Eye (tissue), 1 donor: ENCODE measurements at regions not wholly inside any gene's neighbourhood (a gene's known extent, or its start where the extent isn't known, plus 50 kb on each side); places are given as distances from the start of the nearest gene placed in this dataset.
A peak's percentile ranks its signal among the peaks of the same experiment; 100 is the strongest.

Source experiments
- DNase-seq: peaks from one replicate; pipeline ENCODE4 v3.0.0-alpha.2; 2015

- no peak for DNase-seq
These were observed 82.4 kb upstream of the ZIC3 start for GRCh38 chrX:137483554-137483953.

GRCh38 chrX:137482136-137482535, 83.8 kb upstream of the ZIC3 start:
- DNase-seq, result no peak

- DNase-seq, result peak; percentile 12
These were observed 86.5 kb upstream of the ZIC3 start for GRCh38 chrX:137479386-137479785.

GRCh38 chrX:137441711-137442110, 124.2 kb upstream of the ZIC3 start:
- DNase-seq, result no peak

- DNase-seq, result peak; percentile 67
These were observed 133.3 kb upstream of the ZIC3 start for GRCh38 chrX:137432609-137433008.

GRCh38 chrX:137431693-137432488, 134.0 kb upstream of the ZIC3 start:
- peak; percentile 41 for DNase-seq

- no peak for DNase-seq
These were observed 134.9 kb upstream of the ZIC3 start for GRCh38 chrX:137430984-137431475.

- no peak for DNase-seq
These were observed 135.6 kb upstream of the ZIC3 start for GRCh38 chrX:137430301-137430700.

GRCh38 chrX:137428766-137429591, 136.9 kb upstream of the ZIC3 start:
- peak; percentile 69 for DNase-seq

- peak; percentile 66 for DNase-seq
These were observed 137.7 kb upstream of the ZIC3 start for GRCh38 chrX:137428221-137428661.

- peak; percentile 61 for DNase-seq
These were observed 138.1 kb upstream of the ZIC3 start for GRCh38 chrX:137427816-137428215.

GRCh38 chrX:137427426-137427778, 138.5 kb upstream of the ZIC3 start:
- no peak for DNase-seq

GRCh38 chrX:137426695-137427425, 139.1 kb upstream of the ZIC3 start:
- peak; percentile 89 for DNase-seq

GRCh38 chrX:137425986-137426385, 139.9 kb upstream of the ZIC3 start:
- peak; percentile 78 for DNase-seq

GRCh38 chrX:137425273-137425902, 140.5 kb upstream of the ZIC3 start:
- DNase-seq, result peak; percentile 70

- peak; percentile 69 for DNase-seq
These were observed 141.2 kb upstream of the ZIC3 start for GRCh38 chrX:137424679-137425078.

GRCh38 chrX:137423241-137423640, 142.7 kb upstream of the ZIC3 start:
- peak; percentile 1 for DNase-seq

- DNase-seq, result no peak
These were observed 147.8 kb upstream of the ZIC3 start for GRCh38 chrX:137418086-137418485.

GRCh38 chrX:137413190-137413589, 152.7 kb upstream of the ZIC3 start:
- peak; percentile 3 for DNase-seq

- DNase-seq, result no peak
These were observed 160.3 kb upstream of the ZIC3 start for GRCh38 chrX:137405449-137406140.

GRCh38 chrX:137401092-137401491, 164.8 kb upstream of the ZIC3 start:
- peak; percentile 2 for DNase-seq

GRCh38 chrX:137387646-137388045, 178.3 kb upstream of the ZIC3 start:
- DNase-seq, result no peak
